Cardiac muscle cell (in vitro differentiated cells and primary cell): ENCODE measurements at regions not wholly inside any gene's neighbourhood (a gene's known extent, or its start where the extent isn't known, plus 50 kb on each side); places are given as distances from the start of the nearest gene placed in this dataset.

Experiments used
- DNase-seq, 2 donors: peaks; one replicate each; pipeline versions ENCODE4 v3.0.0 to v3.0.0-alpha.2; 2010 to 2017; ENCODE audit warnings: low read depth in 1 of 2, low spot score in 1 of 2
- H3K27ac ChIP-seq: fragments of 200-600 bp; sonication (generic); 2 replicates; pipeline ENCODE4 v1.5.1; 2016
- H3K27me3 ChIP-seq: fragments of 200-600 bp; sonication (generic); 2 replicates; pipeline ENCODE4 v1.6.0; 2016; ENCODE audit warnings: control low read depth
- H3K36me3 ChIP-seq: fragments of 200-600 bp; sonication (generic); 2 replicates; pipeline ENCODE4 v1.5.1; 2016; ENCODE audit warnings: control low read depth
- H3K4me1 ChIP-seq: fragments of 200-600 bp; sonication (generic); 2 replicates; pipeline ENCODE4 v1.8.1; 2017; ENCODE audit warnings: low read depth, mild to moderate bottlenecking, mixed run types
- H3K4me3 ChIP-seq: fragments of 200-600 bp; sonication (generic); 2 replicates; pipeline ENCODE4 v1.5.1; 2016; ENCODE audit warnings: mild to moderate bottlenecking
- H3K9me3 ChIP-seq: fragments of 200-600 bp; sonication (generic); 2 replicates; pipeline ENCODE4 v1.5.1; 2017; ENCODE audit warnings: low read depth, mild to moderate bottlenecking, control low read depth
- CTCF ChIP-seq: IDR thresholded peaks from 2 replicates; pipeline ENCODE4 v1.5.1; 2012; ENCODE audit warnings: low read depth, mild to moderate bottlenecking, low read length

GRCh38 chr13:111941845-111942447 lies 125.0 kb upstream of the SOX1 start:
- H3K27ac ChIP-seq: no peak overlapping the region
- no peaks in the 10 kb centered on the region for H3K4me1 ChIP-seq
- no peaks in the 10 kb centered on the region for H3K36me3 ChIP-seq
- DNase-seq: no peak
- H3K27me3 ChIP-seq: peaks cover 24% of the 10 kb centered on the region
- no peak overlapping the region for H3K4me3 ChIP-seq
- TF ChIP-seq CTCF: no peak
- no peaks in the 10 kb centered on the region for H3K9me3 ChIP-seq

GRCh38 chr13:111943229-111943795 lies 123.6 kb upstream of the SOX1 start:
- Histone ChIP-seq H3K4me1 (no peaks in the 10 kb centered on the region), H3K27ac (no peak overlapping the region), H3K9me3 (no peaks in the 10 kb centered on the region), H3K27me3 (peaks cover 36% of the 10 kb centered on the region), H3K4me3 (no peak overlapping the region), H3K36me3 (no peaks in the 10 kb centered on the region)
- no peak for TF ChIP-seq CTCF
- no peak for DNase-seq

DNA sequence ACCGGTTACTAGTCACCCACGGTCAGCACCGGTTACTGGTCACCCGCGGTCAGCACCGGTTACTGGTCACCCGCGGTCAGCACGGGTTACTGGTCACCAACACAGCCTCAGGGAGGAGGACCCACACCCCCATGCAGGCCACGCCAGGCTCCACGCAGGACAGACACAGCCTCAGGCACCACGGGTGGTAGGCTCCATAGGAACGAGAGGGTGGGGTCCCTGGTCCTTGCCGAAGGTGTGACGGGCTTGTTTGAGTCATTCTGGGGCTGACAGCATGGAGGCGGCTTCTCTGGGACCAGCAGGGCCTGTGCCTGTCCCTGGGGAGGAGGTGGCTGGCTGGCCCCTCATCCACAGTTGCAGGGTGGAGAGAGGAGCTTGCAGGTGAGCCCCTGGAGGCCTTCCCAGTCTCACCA lies 122.8 kb upstream of the SOX1 start:
- no peak for DNase-seq
- Histone ChIP-seq H3K4me1 (no peaks in the 10 kb centered on the region), H3K9me3 (no peaks in the 10 kb centered on the region), H3K27ac (no peak overlapping the region), H3K27me3 (peaks cover 31% of the 10 kb centered on the region), H3K4me3 (no peak overlapping the region), H3K36me3 (no peaks in the 10 kb centered on the region)
- TF ChIP-seq CTCF: no peak

DNA sequence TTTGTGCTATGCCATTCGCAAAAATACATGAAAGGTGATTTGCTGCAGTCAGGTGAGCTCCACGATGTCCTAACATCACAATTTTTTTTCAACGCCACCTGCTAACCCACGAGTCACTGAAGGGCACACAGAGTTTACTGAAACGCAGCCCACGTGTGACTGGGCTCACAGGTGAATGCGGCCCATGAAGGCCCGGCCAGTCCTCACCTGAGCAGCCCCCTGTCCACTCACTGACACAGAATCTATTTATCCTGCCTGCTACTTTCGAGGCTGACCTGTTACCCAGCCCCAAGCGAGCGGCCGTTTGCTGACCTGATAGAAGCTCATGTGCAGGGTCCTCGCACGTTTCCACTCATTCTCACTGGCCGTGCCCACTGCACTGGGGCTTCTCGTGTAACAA lies 121.9 kb upstream of the SOX1 start:
- Histone ChIP-seq H3K36me3 (no peaks in the 10 kb centered on the region), H3K4me1 (no peaks in the 10 kb centered on the region), H3K27me3 (peaks cover 31% of the 10 kb centered on the region), H3K4me3 (no peak overlapping the region), H3K27ac (no peak overlapping the region), H3K9me3 (no peaks in the 10 kb centered on the region)
- no peak for DNase-seq
- TF ChIP-seq CTCF: no peak

- no peak for TF ChIP-seq CTCF
- DNase-seq: no peak
- H3K4me1 ChIP-seq: no peaks in the 10 kb centered on the region
Measured at GRCh38 chr13:111946214-111946613, 120.7 kb upstream of the SOX1 start.

More at GRCh38 chr13:111946214-111946613, 120.7 kb upstream of the SOX1 start:
- no peaks in the 10 kb centered on the region for H3K9me3 ChIP-seq
- no peak overlapping the region for H3K27ac ChIP-seq
- peaks cover 31% of the 10 kb centered on the region for H3K27me3 ChIP-seq
- no peaks in the 10 kb centered on the region for H3K36me3 ChIP-seq
- no peak overlapping the region for H3K4me3 ChIP-seq
